ENCODE measurements at regions not wholly inside any gene's neighbourhood (a gene's known extent, or its start where the extent isn't known, plus 50 kb on each side); places are given as distances from the start of the nearest gene placed in this dataset.
"Not testable (repeated sequence)": the region's sequence is repeated elsewhere in the genome, so short reads cannot be mapped to it uniquely, and the experiment has no call there.

GRCh38 chr13:66144357-66144756 lies 1085.8 kb downstream of the PCDH9 start:
- not testable (repeated sequence) for TF ChIP-seq POLR2AphosphoS5 (IDR thresholded peaks at IDR 0.05; ENCODE audit: borderline replicate concordance, low read depth, low read length); FOXP2 (optimal IDR thresholded peaks at IDR 0.05; ENCODE audit: control extremely low read depth, extremely low read length, insufficient read depth)
